IPS DF 6.9 (cell line): ENCODE measurements at regions not wholly inside any gene's neighbourhood (a gene's known extent, or its start where the extent isn't known, plus 50 kb on each side); places are given as distances from the start of the nearest gene placed in this dataset.

Source experiments
- DNase-seq: peaks from one replicate; pipeline ENCODE4 v3.0.0-alpha.2; 2013; ENCODE audit warnings: low read depth, low spot score
- H3K27ac ChIP-seq: one replicate; pipeline ENCODE4 v1.5.1; 2013; ENCODE audit warnings: low read length, control low read depth
- H3K27me3 ChIP-seq: 2 replicates; pipeline ENCODE4 v1.6.1; 2013; ENCODE audit warnings: mild to moderate bottlenecking, low read length; ENCODE audit not compliant: control insufficient read depth, insufficient read depth
- H3K36me3 ChIP-seq: 2 replicates; pipeline ENCODE4 v1.6.1; 2013; ENCODE audit warnings: low read length; ENCODE audit not compliant: control insufficient read depth, insufficient read depth
- H3K4me1 ChIP-seq: 2 replicates; pipeline ENCODE4 v1.6.1; 2013; ENCODE audit warnings: low read length; ENCODE audit not compliant: control insufficient read depth, insufficient read depth
- H3K4me3 ChIP-seq: 2 replicates; pipeline ENCODE4 v1.5.1; 2013; ENCODE audit warnings: mild to moderate bottlenecking, low read length
- H3K9me3 ChIP-seq: 2 replicates; pipeline ENCODE4 v1.6.1; 2013; ENCODE audit warnings: low read length, inconsistent platforms; ENCODE audit not compliant: control insufficient read depth, insufficient read depth
- WGBS: extraction: QIAGEN DNeasy Blood & Tissue Kit; methylation state at CpG from one replicate; pipeline ENCODE4 v1.1.7; 2013; ENCODE audit warnings: mixed read lengths, missing lambda C conversion rate; ENCODE audit not compliant: insufficient read length, insufficient coverage; 5-methylcytosine and 5-hydroxymethylcytosine counted together

GRCh38 chr1:82225421-82226185 is 424.9 kb downstream of the ADGRL2 start:
- Histone ChIP-seq H3K36me3 (no peaks in the 10 kb centered on the region), H3K4me1 (no peaks in the 10 kb centered on the region), H3K27me3 (no peaks in the 10 kb centered on the region), H3K4me3 (no peak overlapping the region), H3K9me3 (no peaks in the 10 kb centered on the region), H3K27ac (no peak overlapping the region)
- DNase-seq, result no peak
- no CpG with 5 or more reads among the region's 3 CpGs for WGBS

- Histone ChIP-seq H3K36me3 (no peaks in the 10 kb centered on the region), H3K4me3 (no peak overlapping the region), H3K4me1 (no peaks in the 10 kb centered on the region), H3K27me3 (no peaks in the 10 kb centered on the region), H3K9me3 (no peaks in the 10 kb centered on the region), H3K27ac (no peak overlapping the region)
- no CpG with 5 or more reads among the region's 1 CpG for WGBS
- DNase-seq, result no peak
These were observed 422.4 kb downstream of the ADGRL2 start for GRCh38 chr1:82223091-82223490.

GRCh38 chr1:82221721-82222120 is 421.0 kb downstream of the ADGRL2 start:
- Histone ChIP-seq H3K27ac (no peak overlapping the region), H3K4me1 (no peaks in the 10 kb centered on the region), H3K4me3 (no peak overlapping the region), H3K27me3 (no peaks in the 10 kb centered on the region), H3K36me3 (no peaks in the 10 kb centered on the region), H3K9me3 (no peaks in the 10 kb centered on the region)
- no peak for DNase-seq
- WGBS, result no CpG with 5 or more reads among the region's 5 CpGs

GRCh38 chr1:82220754-82221153 is 420.0 kb downstream of the ADGRL2 start:
- H3K4me3 ChIP-seq, result no peak overlapping the region
- no peaks in the 10 kb centered on the region for H3K9me3 ChIP-seq
- WGBS, result no CpG with 5 or more reads among the region's 5 CpGs
- no peaks in the 10 kb centered on the region for H3K36me3 ChIP-seq
- no peaks in the 10 kb centered on the region for H3K4me1 ChIP-seq
- no peaks in the 10 kb centered on the region for H3K27me3 ChIP-seq
- no peak overlapping the region for H3K27ac ChIP-seq
- no peak for DNase-seq

GRCh38 chr1:82219841-82220240 is 419.1 kb downstream of the ADGRL2 start:
- WGBS, result no CpG with 5 or more reads among the region's 3 CpGs
- DNase-seq, result no peak
- H3K4me3 ChIP-seq, result no peak overlapping the region
- no peaks in the 10 kb centered on the region for H3K4me1 ChIP-seq
- H3K27ac ChIP-seq, result no peak overlapping the region
- no peaks in the 10 kb centered on the region for H3K27me3 ChIP-seq
- H3K36me3 ChIP-seq, result no peaks in the 10 kb centered on the region
- H3K9me3 ChIP-seq, result no peaks in the 10 kb centered on the region

- Histone ChIP-seq H3K4me3 (no peak overlapping the region), H3K27me3 (no peaks in the 10 kb centered on the region), H3K36me3 (no peaks in the 10 kb centered on the region), H3K4me1 (no peaks in the 10 kb centered on the region), H3K27ac (no peak overlapping the region), H3K9me3 (no peaks in the 10 kb centered on the region)
- DNase-seq, result no peak
- WGBS, result no CpG with 5 or more reads among the region's 2 CpGs
These were observed 418.1 kb downstream of the ADGRL2 start for GRCh38 chr1:82218846-82219245.

- Histone ChIP-seq H3K4me3 (no peak overlapping the region), H3K4me1 (no peaks in the 10 kb centered on the region), H3K27ac (no peak overlapping the region), H3K36me3 (no peaks in the 10 kb centered on the region), H3K9me3 (no peaks in the 10 kb centered on the region), H3K27me3 (no peaks in the 10 kb centered on the region)
- no CpG with 5 or more reads among the region's 2 CpGs for WGBS
- DNase-seq, result no peak
These were observed 415.1 kb downstream of the ADGRL2 start for GRCh38 chr1:82215853-82216175.

- Histone ChIP-seq H3K27ac (no peak overlapping the region), H3K9me3 (no peaks in the 10 kb centered on the region), H3K4me3 (no peak overlapping the region), H3K4me1 (no peaks in the 10 kb centered on the region), H3K27me3 (no peaks in the 10 kb centered on the region), H3K36me3 (no peaks in the 10 kb centered on the region)
- no CpG with 5 or more reads among the region's 11 CpGs for WGBS
- no peak for DNase-seq
These were observed 414.5 kb downstream of the ADGRL2 start for GRCh38 chr1:82215056-82215852.

- Histone ChIP-seq H3K9me3 (no peaks in the 10 kb centered on the region), H3K4me3 (no peak overlapping the region), H3K27me3 (no peaks in the 10 kb centered on the region), H3K36me3 (no peaks in the 10 kb centered on the region), H3K4me1 (no peaks in the 10 kb centered on the region), H3K27ac (no peak overlapping the region)
- DNase-seq, result no peak
These were observed 413.9 kb downstream of the ADGRL2 start for GRCh38 chr1:82214606-82215005.

GRCh38 chr1:82197606-82198005 is 396.9 kb downstream of the ADGRL2 start:
- Histone ChIP-seq H3K4me3 (no peak overlapping the region), H3K27me3 (no peaks in the 10 kb centered on the region), H3K27ac (no peak overlapping the region), H3K9me3 (no peaks in the 10 kb centered on the region), H3K4me1 (no peaks in the 10 kb centered on the region), H3K36me3 (no peaks in the 10 kb centered on the region)
- WGBS, result no CpG with 5 or more reads among the region's 3 CpGs
- DNase-seq, result no peak

- Histone ChIP-seq H3K9me3 (no peaks in the 10 kb centered on the region), H3K4me1 (no peaks in the 10 kb centered on the region)
- no CpG with 5 or more reads among the region's 3 CpGs for WGBS
These were observed 394.5 kb downstream of the ADGRL2 start for GRCh38 chr1:82195245-82195644.

More at GRCh38 chr1:82195245-82195644, 394.5 kb downstream of the ADGRL2 start:
- no peaks in the 10 kb centered on the region for H3K27me3 ChIP-seq
- H3K4me3 ChIP-seq, result no peak overlapping the region
- no peak for DNase-seq
- H3K36me3 ChIP-seq, result no peaks in the 10 kb centered on the region
- no peak overlapping the region for H3K27ac ChIP-seq
